IMR-90 (cell line): ENCODE measurements at regions not wholly inside any gene's neighbourhood (a gene's known extent, or its start where the extent isn't known, plus 50 kb on each side); places are given as distances from the start of the nearest gene placed in this dataset.

ENCODE experiments used
- ATAC-seq: fragments of 200-7000 bp; cut with Tn5 transposase; 2 replicates; pipeline ENCODE4 v1.9.1; 2020; ENCODE audit warnings: low read depth, mild to moderate bottlenecking, moderate library complexity
- BruUV-seq: library from RNA; stranded (reverse); fragments of 400-500 nt; replicated peaks from 2 replicates; lab custom pipeline; 2021; lab: Mats Ljungman, UMichigan
- CTCF ChIA-PET: fragments of 300-600 bp; formaldehyde crosslinking; extraction: SDS; loops from one replicate; lab custom pipeline; 2021; ENCODE audit warnings: antibody characterized with exemption; lab: Yijun Ruan, JAX
- POLR2A ChIA-PET: fragments of 300-600 bp; sonication (Branson Sonifier 250); formaldehyde crosslinking; loops from one replicate; lab custom pipeline; 2022; ENCODE audit warnings: antibody characterized with exemption; ENCODE audit not compliant: unreplicated experiment; lab: Charles Lee
- DNase-seq: peaks from one replicate; pipeline ENCODE4 v3.0.0; 2013
- H2AFZ ChIP-seq: replicated peaks from 2 replicates; pipeline ENCODE3; 2013; ENCODE audit warnings: low read length, mild to moderate bottlenecking; ENCODE audit not compliant: poor library complexity
- H2AK5ac ChIP-seq: 2 replicates; pipeline ENCODE4 v1.6.1; 2013; ENCODE audit warnings: low read depth, low read length, inconsistent platforms
- H2AK9ac ChIP-seq: replicated peaks from 2 replicates; pipeline ENCODE3; 2013; ENCODE audit warnings: mild to moderate bottlenecking, low read depth, low read length, moderate library complexity; ENCODE audit not compliant: poor library complexity
- H2BK120ac ChIP-seq: 2 replicates; pipeline ENCODE4 v1.6.1; 2013; ENCODE audit warnings: low read depth, low read length, inconsistent platforms
- H2BK15ac ChIP-seq: 3 replicates; pipeline ENCODE4 v1.6.1; 2013; ENCODE audit warnings: low read depth, low read length, inconsistent platforms
- H2BK20ac ChIP-seq: 2 replicates; pipeline ENCODE4 v1.6.1; 2013; ENCODE audit warnings: low read depth, mild to moderate bottlenecking, inconsistent platforms, low read length, moderate library complexity
- H2BK5ac ChIP-seq: 2 replicates; pipeline ENCODE4 v1.6.1; 2013; ENCODE audit warnings: mild to moderate bottlenecking, low read depth, low read length, inconsistent platforms; ENCODE audit not compliant: poor library complexity, severe bottlenecking
- H3K14ac ChIP-seq: replicated peaks from 2 replicates; pipeline ENCODE4 v1.6.1; 2013; ENCODE audit warnings: low read depth, low read length, inconsistent platforms
- H3K18ac ChIP-seq: 2 replicates; pipeline ENCODE4 v1.6.1; 2013; ENCODE audit warnings: low read depth, low read length, control low read depth
- H3K23ac ChIP-seq: 2 replicates; pipeline ENCODE4 v1.6.1; 2013; ENCODE audit warnings: low read depth, low read length, inconsistent platforms
- H3K27ac ChIP-seq: 2 replicates; pipeline ENCODE4 v1.5.1; 2013; ENCODE audit warnings: mild to moderate bottlenecking, control low read depth, low read length; ENCODE audit not compliant: insufficient read depth
- H3K27me3 ChIP-seq: 2 replicates; pipeline ENCODE4 v1.6.1; 2013; ENCODE audit warnings: low read length; ENCODE audit not compliant: control insufficient read depth, insufficient read depth
- H3K36me3 ChIP-seq: 2 replicates; pipeline ENCODE4 v1.6.1; 2013; ENCODE audit warnings: low read length, mixed read lengths; ENCODE audit not compliant: control insufficient read depth, insufficient read depth
- H3K4ac ChIP-seq: 2 replicates; pipeline ENCODE4 v1.6.1; 2013; ENCODE audit warnings: low read depth, low read length, inconsistent platforms
- H3K4me1 ChIP-seq: 2 replicates; pipeline ENCODE4 v1.6.1; 2013; ENCODE audit warnings: low read length, mixed read lengths; ENCODE audit not compliant: control insufficient read depth, insufficient read depth
- H3K4me2 ChIP-seq: 2 replicates; pipeline ENCODE4 v1.6.1; 2013; ENCODE audit warnings: low read depth, mild to moderate bottlenecking, control low read depth, low read length, moderate library complexity
- H3K4me3 ChIP-seq: 2 replicates; pipeline ENCODE4 v1.5.1; 2013; ENCODE audit warnings: low read depth, mild to moderate bottlenecking, control low read depth, low read length, moderate library complexity; ENCODE audit not compliant: insufficient read depth
- H3K56ac ChIP-seq: 2 replicates; pipeline ENCODE4 v1.6.1; 2013; ENCODE audit warnings: low read length, inconsistent platforms; ENCODE audit not compliant: insufficient read depth; ENCODE audit errors: extremely low read depth
- H3K79me1 ChIP-seq, 2 experiments: 2 replicates each; pipeline ENCODE4 v1.6.1; 2013; ENCODE audit warnings: low read length in 2 of 2, inconsistent platforms in 1 of 2, low read depth in 1 of 2
- H3K9ac ChIP-seq: 2 replicates; pipeline ENCODE4 v1.6.1; 2013; ENCODE audit warnings: low read depth, low read length, control low read depth
- H3K9me1 ChIP-seq: 2 replicates; pipeline ENCODE4 v1.6.1; 2013; ENCODE audit warnings: low read length, inconsistent platforms; ENCODE audit not compliant: insufficient read depth
- H3K9me3 ChIP-seq: 2 replicates; pipeline ENCODE4 v1.6.1; 2013; ENCODE audit warnings: low read length; ENCODE audit not compliant: control insufficient read depth, insufficient read depth
- H4K20me1 ChIP-seq: 2 replicates; pipeline ENCODE4 v1.6.1; 2013; ENCODE audit warnings: low read length, inconsistent platforms; ENCODE audit not compliant: insufficient read depth
- H4K5ac ChIP-seq: 2 replicates; pipeline ENCODE4 v1.6.1; 2013; ENCODE audit warnings: mild to moderate bottlenecking, low read depth, low read length, control low read depth
- H4K8ac ChIP-seq, 2 experiments: 2 replicates each; pipeline ENCODE4 v1.6.1; 2013; ENCODE audit warnings: low read depth in 2 of 2, low read length in 2 of 2, control low read depth in 1 of 2, inconsistent platforms in 1 of 2
- H4K91ac ChIP-seq: 2 replicates; pipeline ENCODE4 v1.6.1; 2013; ENCODE audit warnings: low read depth, low read length, inconsistent platforms; ENCODE audit not compliant: insufficient read depth
- BHLHE40 ChIP-seq: fragments of 150-350 bp; IDR thresholded peaks from 2 replicates; pipeline ENCODE4 v1.6.1; 2016; ENCODE audit warnings: mild to moderate bottlenecking, low read depth, low read length
- CEBPB ChIP-seq: IDR thresholded peaks from 2 replicates; pipeline ENCODE4 v1.6.1; 2012; ENCODE audit warnings: low read depth, low read length, improper control_type of control experiment
- CHD1 ChIP-seq: IDR thresholded peaks from 2 replicates; pipeline ENCODE4 v1.6.1; 2012; ENCODE audit warnings: low read depth, low read length, improper control_type of control experiment
- CTCF ChIP-seq: conservative IDR thresholded peaks from 2 replicates; pipeline ENCODE4 v1.5.1; 2012; ENCODE audit warnings: mild to moderate bottlenecking, low read depth, low read length, improper control_type of control experiment
- FOS ChIP-seq: fragments of 150-350 bp; IDR thresholded peaks from 2 replicates; pipeline ENCODE4 v1.6.1; 2016; ENCODE audit warnings: low read depth, low read length
- MAFK ChIP-seq: IDR thresholded peaks from 2 replicates; pipeline ENCODE4 v1.6.1; 2012; ENCODE audit warnings: low read depth, low read length, improper control_type of control experiment
- MAZ ChIP-seq: IDR thresholded peaks from 2 replicates; pipeline ENCODE4 v1.6.1; 2012; ENCODE audit warnings: low read depth, mild to moderate bottlenecking, low read length, improper control_type of control experiment, moderate library complexity, borderline replicate concordance
- MXI1 ChIP-seq: IDR thresholded peaks from 2 replicates; pipeline ENCODE4 v1.6.1; 2012; ENCODE audit warnings: low read depth, mild to moderate bottlenecking, low read length, moderate library complexity, borderline replicate concordance
- NFE2L2 ChIP-seq: fragments of 150-350 bp; IDR thresholded peaks from 2 replicates; pipeline ENCODE4 v1.6.1; 2016; ENCODE audit warnings: low read depth, mild to moderate bottlenecking, low read length
- POLR2A ChIP-seq: IDR thresholded peaks from 2 replicates; pipeline ENCODE4 v1.6.1; 2012; ENCODE audit warnings: mild to moderate bottlenecking, low read depth, low read length
- RAD21 ChIP-seq: IDR thresholded peaks from 2 replicates; pipeline ENCODE4 v1.6.1; 2012; ENCODE audit warnings: low read length, improper control_type of control experiment
- RCOR1 ChIP-seq: IDR thresholded peaks from 2 replicates; pipeline ENCODE4 v1.6.1; 2012; ENCODE audit warnings: mild to moderate bottlenecking, low read length, improper control_type of control experiment; ENCODE audit not compliant: insufficient replicate concordance
- RFX5 ChIP-seq: IDR thresholded peaks from 2 replicates; pipeline ENCODE4 v1.8.0; 2012; ENCODE audit warnings: low read depth, mild to moderate bottlenecking, low read length, moderate library complexity
- SMC3 ChIP-seq: fragments of 150-350 bp; IDR thresholded peaks from 2 replicates; pipeline ENCODE4 v1.6.1; 2016; ENCODE audit warnings: low read depth, mild to moderate bottlenecking, antibody characterized with exemption, low read length, moderate library complexity
- USF2 ChIP-seq: fragments of 150-350 bp; IDR thresholded peaks from 2 replicates; pipeline ENCODE4 v1.6.1; 2017; ENCODE audit warnings: mild to moderate bottlenecking, antibody characterized with exemption, low read length, low read depth
- WGBS, 2 experiments: methylation state at CpG; one replicate each; pipeline versions ENCODE4 v1.1.5 to v1.1.7; 2013; ENCODE audit warnings: missing lambda C conversion rate in 2 of 2; ENCODE audit not compliant: insufficient read length in 1 of 2; ENCODE audit errors: extremely low coverage in 2 of 2; 5-methylcytosine and 5-hydroxymethylcytosine counted together
- dilution Hi-C: fragments of 300-500 bp; cut with HindIII; formaldehyde crosslinking; loops from one replicate; pipeline ENCODE4 v1.14.3; 2018; ENCODE audit warnings: low sequenced_read_pairs; ENCODE audit not compliant: unreplicated experiment
- in situ Hi-C: fragments of 300-500 bp; cut with MboI; formaldehyde crosslinking; loops from 3 replicates; pipeline ENCODE4 v1.14.3; 2019; ENCODE audit warnings: low sequenced_read_pairs, inconsistent platforms, mixed read lengths
- intact Hi-C: fragments of 100-400 bp; cut with micrococcal nuclease; formaldehyde crosslinking; loops from 2 replicates; pipeline ENCODE4 v1.10.0; 2022

- Histone ChIP-seq H3K4ac (peak overlapping the region; percentile 50; the same call in 1 of the 2 replicates), H3K27me3 (no peaks in the 10 kb centered on the region), H3K27ac (no peak overlapping the region), H2BK20ac (no peak overlapping the region), H3K4me2 (no peak overlapping the region), H2AK5ac (0 out of 2 replicates have a peak overlapping the region, but pooled peaks have one; percentile 57), H3K79me1 (no peaks in the 10 kb centered on the region), H3K4me3 (no peak overlapping the region), H4K20me1 (no peaks in the 10 kb centered on the region), H3K4me1 (peaks cover 2% of the 10 kb centered on the region; the same call in 1 of the 2 replicates), H3K56ac (no peak overlapping the region), H2AFZ (peak overlapping the region; percentile 15), H3K23ac (no peak overlapping the region), H2BK120ac (0 out of 2 replicates have a peak overlapping the region, but pooled peaks have one; percentile 8), H4K91ac (peak overlapping the region; percentile 31; the same call in 1 of the 2 replicates), H4K8ac (peak overlapping the region in 1 of 2 experiments; percentile 21; a peak in 1 of 4 replicates), H3K9ac (no peak overlapping the region), H4K5ac (no peak overlapping the region; the same call in 1 of the 2 replicates), H2BK15ac (no peak overlapping the region; the same call in 2 of the 3 replicates), H3K9me1 (peaks cover 5% of the 10 kb centered on the region), H3K36me3 (no peaks in the 10 kb centered on the region), H3K18ac (peak overlapping the region; percentile 7; the same call in 1 of the 2 replicates), H2BK5ac (peak overlapping the region; percentile 71), H2AK9ac (no peak overlapping the region), H3K9me3 (no peaks in the 10 kb centered on the region), H3K14ac (peak overlapping the region; percentile 21; the same call in 1 of the 2 replicates)
- intact Hi-C loops: no loop called here
- 94% methylated on average over 5 of the region's 7 CpGs; no CpG with 5 or more reads in 1 of the 2 experiments for WGBS, 2 experiments
- ChIA-PET CTCF (no interaction called here), POLR2A (no interaction called here)
- TF ChIP-seq CTCF: no peak
- no peak; the same call in 1 of the 2 replicates for TF ChIP-seq FOS
- no peak for TF ChIP-seq MXI1
- no peak for TF ChIP-seq CEBPB
- TF ChIP-seq NFE2L2: no peak
- TF ChIP-seq SMC3: no peak
- no peak for TF ChIP-seq RAD21
- no peak for TF ChIP-seq MAZ
- 0 out of 2 replicates have a peak, but pooled peaks have one; percentile 15 for TF ChIP-seq BHLHE40
- TF ChIP-seq RCOR1: peak; percentile 42
- no peak for TF ChIP-seq USF2
- no peak for TF ChIP-seq CHD1
- no peak for TF ChIP-seq MAFK
- no peak for TF ChIP-seq POLR2A
- no peak for TF ChIP-seq RFX5
- ATAC-seq: peak; percentile 49
- in situ Hi-C loops: no loop called here
- no TSS peak for BruUV-seq
- dilution Hi-C loops: no loop called here
- DNase-seq: peak; percentile 55
These were observed 244.7 kb upstream of the ZPLD1 start for GRCh38 chr3:102189956-102190723.
